ENCODE measurements at regions not wholly inside any gene's neighbourhood (a gene's known extent, or its start where the extent isn't known, plus 50 kb on each side); places are given as distances from the start of the nearest gene placed in this dataset.

- H3K4me3 ChIP-seq (ENCODE audit: low read length): no peak overlapping the region
- no peak for DNase-seq (ENCODE audit: low read depth)
- no peak for TF ChIP-seq CTCF (IDR thresholded peaks at IDR 0.05; ENCODE audit: insufficient read depth, low read depth, low read length, missing control alignments)
Observed at GRCh38 chr6:115680621-115681020, 380.1 kb downstream of the FRK start.

- no peak overlapping the region for H3K4me3 ChIP-seq (ENCODE audit: low read length)
- no peak for TF ChIP-seq CTCF (IDR thresholded peaks at IDR 0.05; ENCODE audit: insufficient read depth, low read depth, low read length, missing control alignments)
- DNase-seq (ENCODE audit: low read depth): no peak
Observed at GRCh38 chr6:115677198-115677597, 383.5 kb downstream of the FRK start.

GRCh38 chr6:115675443-115675842 lies 385.2 kb downstream of the FRK start:
- no peak for TF ChIP-seq CTCF (IDR thresholded peaks at IDR 0.05; ENCODE audit: insufficient read depth, low read depth, low read length, missing control alignments)
- no peak overlapping the region for H3K4me3 ChIP-seq (ENCODE audit: low read length)
- DNase-seq (ENCODE audit: low read depth): no peak

GRCh38 chr6:115668781-115669180 lies 391.9 kb downstream of the FRK start:
- no peak for DNase-seq (ENCODE audit: low read depth)
- no peak overlapping the region for H3K4me3 ChIP-seq (ENCODE audit: low read length)
- TF ChIP-seq CTCF (IDR thresholded peaks at IDR 0.05; ENCODE audit: insufficient read depth, low read depth, low read length, missing control alignments): no peak

GRCh38 chr6:115668211-115668610 lies 392.5 kb downstream of the FRK start:
- no peak overlapping the region for H3K4me3 ChIP-seq (ENCODE audit: low read length)
- no peak for TF ChIP-seq CTCF (IDR thresholded peaks at IDR 0.05; ENCODE audit: insufficient read depth, low read depth, low read length, missing control alignments)
- DNase-seq (ENCODE audit: low read depth): no peak

- TF ChIP-seq CTCF (IDR thresholded peaks at IDR 0.05; ENCODE audit: insufficient read depth, low read depth, low read length, missing control alignments): no peak
- H3K4me3 ChIP-seq (ENCODE audit: low read length): no peak overlapping the region
- no peak for DNase-seq (ENCODE audit: low read depth)
Observed at GRCh38 chr6:115667478-115668026, 393.1 kb downstream of the FRK start.

- no peak for DNase-seq (ENCODE audit: low read depth)
- no peak for TF ChIP-seq CTCF (IDR thresholded peaks at IDR 0.05; ENCODE audit: insufficient read depth, low read depth, low read length, missing control alignments)
- no peak overlapping the region for H3K4me3 ChIP-seq (ENCODE audit: low read length)
Observed at GRCh38 chr6:115666997-115667396, 393.7 kb downstream of the FRK start.
